HG03108 (cell line): ENCODE measurements at regions not wholly inside any gene's neighbourhood (a gene's known extent, or its start where the extent isn't known, plus 50 kb on each side); places are given as distances from the start of the nearest gene placed in this dataset.
"Not testable (repeated sequence)": the region's sequence is repeated elsewhere in the genome, so short reads cannot be mapped to it uniquely, and the experiment has no call there.

Experiments
- ATAC-seq: cut with Tn5 transposase; IDR thresholded peaks from one replicate; pipeline ENCODE4 v1.9.1; 2021; ENCODE audit warnings: moderate library complexity; ENCODE audit not compliant: unreplicated experiment

DNA sequence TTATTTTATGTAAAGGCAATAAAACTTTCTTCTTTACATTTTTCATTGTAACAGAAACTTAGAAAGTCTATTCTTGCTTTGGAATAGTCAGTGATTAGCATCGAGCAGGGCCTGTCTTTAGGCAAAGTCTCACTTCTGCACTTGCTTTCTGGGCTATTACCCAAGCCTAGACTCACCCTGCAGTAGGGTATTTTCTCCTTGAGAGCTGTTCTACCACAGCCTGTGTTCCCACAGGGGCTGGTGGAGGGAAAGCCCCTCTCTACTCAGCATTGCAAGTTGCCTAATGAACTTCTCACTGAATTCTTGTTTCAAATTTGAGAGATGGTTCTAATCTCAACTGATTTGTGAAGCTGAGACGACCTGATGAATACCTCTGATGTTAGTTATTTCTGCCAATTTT lies 111.7 kb upstream of the KLHL14 start:
- ATAC-seq: peak; percentile 81

DNA sequence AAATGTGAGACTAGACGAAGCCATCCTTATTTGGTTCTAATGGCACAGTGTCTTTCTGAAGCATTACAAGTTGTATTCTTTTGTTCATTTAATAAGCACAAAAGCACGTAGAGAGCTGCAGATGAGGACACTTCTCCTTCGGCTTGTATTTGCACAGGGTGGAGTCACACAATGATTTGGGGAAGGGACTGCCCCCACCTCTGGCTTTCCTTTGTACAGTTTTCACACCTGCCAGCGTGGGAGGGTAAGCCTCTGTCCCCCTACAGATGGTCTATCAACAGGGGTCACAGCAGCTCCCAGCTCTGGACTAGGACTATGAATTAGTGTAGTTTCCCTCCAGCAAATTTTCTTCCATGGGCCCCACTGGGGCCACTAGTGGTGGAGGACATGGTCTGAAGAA lies 108.2 kb upstream of the KLHL14 start:
- ATAC-seq: no peak

DNA sequence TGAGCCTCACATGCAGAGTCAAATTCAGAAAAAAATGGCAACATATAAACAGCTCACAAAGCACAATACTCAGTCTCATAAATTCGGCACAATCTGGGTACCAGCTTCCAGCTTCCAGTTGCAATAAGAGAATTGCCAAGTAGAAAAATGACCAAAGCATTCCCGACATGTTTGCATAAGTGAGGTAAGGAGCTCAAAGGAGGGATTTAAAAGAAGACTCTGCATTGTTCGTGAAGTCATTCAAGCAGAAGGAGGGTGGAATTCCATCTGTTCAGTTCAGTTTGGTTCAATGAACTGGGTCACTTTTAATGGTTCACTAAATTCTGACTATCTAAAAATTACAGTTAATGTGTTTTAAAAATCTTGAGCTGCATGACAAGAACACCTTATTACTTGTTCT lies 106.7 kb upstream of the KLHL14 start:
- no peak for ATAC-seq

DNA sequence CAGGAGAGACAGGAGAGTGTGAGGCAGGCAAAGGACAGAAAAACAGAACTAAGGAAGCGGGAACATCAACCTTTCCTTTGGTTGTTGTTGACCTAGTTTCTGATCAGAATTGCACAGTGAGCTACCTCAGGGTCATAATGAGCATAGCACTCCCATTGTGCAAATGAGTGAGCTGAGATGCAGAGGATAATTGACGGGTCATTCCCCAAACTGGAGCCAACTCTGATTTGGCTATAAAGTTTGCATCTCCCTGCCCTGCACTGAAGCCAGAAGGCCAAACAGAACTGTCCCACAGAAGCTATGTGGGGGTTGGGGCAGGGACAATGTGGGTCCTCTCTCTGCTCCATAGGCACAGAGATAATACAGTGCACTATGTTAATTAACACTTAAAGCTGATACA lies 105.6 kb upstream of the KLHL14 start:
- no peak for ATAC-seq

DNA sequence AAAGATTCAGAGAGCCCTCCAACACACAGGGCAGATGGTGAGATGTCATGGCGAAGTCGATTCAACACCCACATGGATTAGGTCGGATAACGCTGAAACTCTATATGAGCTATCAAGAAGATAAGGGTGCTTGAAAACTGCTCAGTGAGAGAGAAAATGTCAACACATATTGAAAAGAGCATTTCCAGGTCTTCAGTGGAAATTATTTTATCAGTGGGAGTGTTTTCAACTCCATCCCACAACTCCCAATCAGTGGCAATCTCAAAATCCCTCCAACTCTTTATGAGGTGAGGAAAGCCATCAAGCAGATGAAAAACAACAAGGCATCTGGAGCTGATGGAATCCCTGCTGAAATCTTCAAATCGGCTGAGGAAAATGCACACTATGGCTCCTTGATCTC lies 104.5 kb upstream of the KLHL14 start:
- no peak for ATAC-seq

DNA sequence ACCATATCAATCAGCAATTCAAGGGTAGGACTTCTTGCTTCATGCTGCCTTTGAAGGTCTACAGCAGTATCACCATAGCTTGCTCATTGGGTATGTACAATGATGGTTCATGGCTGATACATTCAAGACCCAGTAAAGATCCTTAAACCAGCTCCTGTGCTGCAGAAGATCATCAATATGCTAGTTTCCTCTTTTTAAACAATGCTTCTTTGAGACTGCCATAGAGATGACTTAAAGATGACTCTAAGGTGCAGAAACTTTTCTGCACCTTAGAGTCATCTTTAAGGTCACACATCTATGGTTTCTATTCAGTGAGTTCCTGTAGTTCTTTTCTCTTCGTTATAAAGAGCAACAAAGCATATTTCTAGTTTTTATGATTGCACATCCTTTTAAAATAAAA lies 102.8 kb upstream of the KLHL14 start:
- ATAC-seq: no peak

DNA sequence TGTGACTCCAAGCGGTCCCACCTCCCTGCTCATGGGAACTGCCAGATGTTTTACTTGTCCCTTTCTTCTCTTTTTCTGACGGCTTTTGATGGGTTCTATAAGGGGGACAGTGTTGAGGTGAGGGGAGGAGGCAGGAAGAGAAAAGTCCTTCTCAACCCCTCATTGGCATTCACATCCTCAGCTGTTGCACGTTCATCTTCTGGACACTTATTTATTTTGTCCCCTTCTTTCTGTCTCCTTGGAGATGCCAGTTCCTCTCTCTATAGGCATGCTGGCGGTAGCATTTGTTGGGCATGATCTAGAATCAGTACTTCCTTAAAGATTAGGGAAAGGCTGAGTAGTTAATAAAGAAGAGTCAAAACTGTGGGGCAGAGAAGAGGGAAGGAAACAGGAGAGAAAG lies 99.0 kb upstream of the KLHL14 start:
- no peak for ATAC-seq

DNA sequence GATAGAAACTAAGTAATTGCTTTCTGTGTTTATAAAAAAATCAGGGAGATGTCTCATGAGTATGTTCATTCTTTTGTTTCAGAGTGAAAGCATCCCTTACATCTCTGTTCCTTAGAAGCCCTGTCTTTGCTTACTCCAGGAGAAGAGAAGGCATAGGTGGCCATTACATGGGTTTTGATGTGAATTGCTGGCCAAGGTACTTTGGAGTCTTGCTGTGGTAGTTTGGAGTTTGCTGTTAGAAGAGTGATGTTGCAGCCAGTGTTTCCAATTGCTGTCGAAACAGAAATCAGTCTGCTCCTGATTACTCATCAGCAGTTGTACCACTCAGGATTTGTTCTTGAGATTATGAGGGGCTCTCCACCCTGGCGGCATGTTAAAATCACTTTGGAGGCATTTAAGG lies 97.8 kb upstream of the KLHL14 start:
- no peak for ATAC-seq

DNA sequence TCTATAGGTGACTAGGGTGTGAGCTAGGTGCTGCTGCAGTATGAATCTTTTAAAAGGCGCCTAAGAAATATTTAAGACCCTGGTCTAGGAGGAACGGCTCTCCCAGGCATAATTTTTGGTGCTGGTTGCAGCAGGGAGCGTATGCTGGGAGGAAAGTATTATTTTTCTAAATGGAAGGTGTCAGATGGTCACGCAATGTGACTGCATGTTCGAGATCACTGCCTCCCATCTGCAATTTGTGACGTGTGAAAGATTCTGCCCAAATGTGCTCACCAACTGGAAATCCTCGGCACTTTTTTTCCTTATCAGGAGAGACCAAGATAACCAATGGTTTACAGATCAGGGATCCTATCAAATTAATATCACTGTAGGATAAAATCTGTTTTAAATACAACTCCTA lies 95.6 kb upstream of the KLHL14 start:
- ATAC-seq: no peak

DNA sequence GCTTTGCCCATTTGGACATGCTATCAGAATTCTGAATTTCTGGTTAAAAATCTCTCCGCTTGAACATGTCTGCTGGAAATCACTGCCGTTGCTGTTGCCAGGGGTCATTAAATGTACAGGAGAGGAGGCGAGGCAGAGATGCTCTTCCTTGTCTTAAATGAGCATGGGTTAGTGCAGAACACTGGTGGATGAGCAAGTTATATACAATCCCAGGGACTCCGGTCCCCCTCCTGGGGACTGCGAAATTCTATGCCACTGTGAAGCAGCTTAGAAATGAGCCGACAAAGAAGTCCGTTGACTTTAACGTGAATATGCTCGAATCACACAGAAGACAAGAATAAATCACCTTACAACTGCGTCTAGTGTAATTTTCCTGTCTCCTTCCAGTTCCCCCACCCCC lies 95.1 kb upstream of the KLHL14 start:
- ATAC-seq: no peak

DNA sequence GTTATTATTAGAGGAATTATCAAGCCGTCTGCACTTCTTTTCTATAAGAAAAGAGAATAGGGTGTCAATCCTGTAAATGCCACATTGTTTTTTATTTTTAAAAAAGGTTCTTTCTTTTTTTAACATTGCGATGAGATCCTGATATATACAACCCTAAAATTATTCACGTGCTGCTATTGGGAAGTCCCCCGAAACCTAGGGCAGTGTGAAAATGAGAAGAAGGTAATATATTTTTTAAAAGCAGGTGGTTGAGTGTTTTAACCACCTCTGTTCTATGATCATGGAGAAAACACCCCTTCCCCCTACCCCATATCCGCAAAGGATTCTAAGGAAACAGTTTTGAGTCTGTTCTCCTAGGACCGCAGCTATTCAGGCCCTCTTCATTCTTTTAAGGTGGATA lies 94.5 kb upstream of the KLHL14 start:
- ATAC-seq: no peak

DNA sequence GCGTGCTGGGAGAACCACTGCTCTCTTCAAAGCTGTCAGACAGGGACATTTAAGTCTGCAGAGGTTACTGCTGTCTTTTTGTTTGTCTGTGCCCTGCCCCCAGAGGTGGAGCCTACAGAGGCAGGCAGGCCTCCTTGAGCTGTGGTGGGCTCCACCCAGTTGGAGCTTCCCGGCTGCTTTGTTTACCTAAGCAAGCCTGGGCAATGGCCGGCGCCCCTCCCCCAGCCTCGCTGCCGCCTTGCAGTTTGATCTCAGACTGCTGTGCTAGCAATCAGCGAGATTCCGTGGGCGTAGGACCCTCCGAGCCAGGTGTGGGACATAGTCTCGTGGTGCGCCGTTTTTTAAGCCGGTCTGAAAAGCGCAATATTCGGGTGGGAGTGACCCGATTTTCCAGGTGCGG lies 89.2 kb upstream of the KLHL14 start:
- ATAC-seq: not testable (repeated sequence)

DNA sequence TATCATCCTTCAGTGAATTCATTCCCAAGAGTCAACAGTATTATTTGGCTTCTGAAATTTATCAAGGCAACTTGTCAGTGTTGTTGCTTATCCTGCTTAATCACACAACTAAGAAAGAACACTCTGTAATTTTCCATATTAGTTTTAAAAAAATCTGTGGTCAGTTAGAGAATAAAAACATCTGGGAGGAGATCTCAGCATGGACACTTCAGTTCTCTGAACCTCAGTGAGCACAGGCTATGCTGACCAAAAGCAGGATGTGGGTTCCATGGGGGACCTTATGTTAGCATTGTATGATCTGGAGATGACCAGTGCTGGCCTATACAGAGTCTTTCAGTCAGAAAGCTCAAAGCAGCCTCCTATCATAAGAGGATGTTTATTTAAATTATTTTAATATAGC lies 79.1 kb upstream of the KLHL14 start:
- ATAC-seq: no peak

DNA sequence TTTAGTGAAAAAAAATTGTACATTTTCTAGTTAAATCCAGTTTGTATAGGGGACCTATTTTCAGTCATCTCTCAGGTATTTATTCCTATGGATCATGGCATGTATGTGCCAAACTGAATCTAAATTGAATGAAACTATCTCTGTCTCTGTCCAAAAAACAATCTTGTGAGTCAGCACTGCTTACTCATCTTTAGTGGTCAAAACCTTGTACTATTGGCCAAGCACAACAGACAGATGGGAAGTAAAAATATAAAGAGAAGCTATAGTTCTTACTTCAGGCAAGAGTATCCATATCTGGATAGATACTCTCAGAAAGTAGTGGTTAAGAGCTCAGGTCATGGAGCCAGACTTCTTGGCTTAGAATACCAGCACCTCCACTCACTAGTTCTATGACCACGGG lies 76.0 kb upstream of the KLHL14 start:
- ATAC-seq: no peak

DNA sequence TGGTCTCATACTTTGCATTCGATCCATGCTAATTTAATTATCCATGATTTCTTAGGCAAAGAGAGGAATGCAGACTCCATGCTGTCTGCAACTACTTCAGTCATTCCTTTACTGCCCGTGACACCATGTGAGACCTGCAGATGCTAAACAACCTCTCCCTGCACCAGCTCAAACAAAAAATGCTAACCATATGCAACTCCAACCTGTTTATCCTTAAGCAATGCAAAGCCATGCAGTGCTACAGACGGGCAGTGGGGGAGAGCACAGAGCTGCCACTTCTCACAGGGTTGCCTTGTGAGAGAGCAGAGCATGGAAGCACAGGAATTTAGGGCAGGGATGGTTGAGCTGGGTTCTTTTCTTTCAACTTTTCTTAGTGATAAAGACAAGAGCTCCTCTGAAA lies 74.9 kb upstream of the KLHL14 start:
- ATAC-seq: no peak

DNA sequence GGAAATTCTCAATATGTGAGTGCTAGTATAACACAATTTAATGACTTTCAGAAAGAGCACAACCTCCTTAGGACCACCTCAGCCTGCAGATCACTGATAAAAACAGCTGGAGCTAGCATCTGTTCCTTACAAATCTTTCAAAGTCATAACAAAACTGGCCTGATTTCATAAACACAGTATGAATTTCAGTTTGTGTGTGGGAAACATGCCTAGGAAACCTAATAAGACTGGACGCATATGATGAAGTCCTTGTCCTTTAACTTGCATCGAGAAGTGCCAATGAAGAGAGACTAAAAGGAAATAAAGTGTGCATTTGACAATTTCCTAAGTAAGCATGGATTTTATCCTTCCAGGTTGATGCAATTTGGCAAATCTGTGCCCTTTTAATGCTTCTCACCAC lies 74.1 kb upstream of the KLHL14 start:
- ATAC-seq: no peak

DNA sequence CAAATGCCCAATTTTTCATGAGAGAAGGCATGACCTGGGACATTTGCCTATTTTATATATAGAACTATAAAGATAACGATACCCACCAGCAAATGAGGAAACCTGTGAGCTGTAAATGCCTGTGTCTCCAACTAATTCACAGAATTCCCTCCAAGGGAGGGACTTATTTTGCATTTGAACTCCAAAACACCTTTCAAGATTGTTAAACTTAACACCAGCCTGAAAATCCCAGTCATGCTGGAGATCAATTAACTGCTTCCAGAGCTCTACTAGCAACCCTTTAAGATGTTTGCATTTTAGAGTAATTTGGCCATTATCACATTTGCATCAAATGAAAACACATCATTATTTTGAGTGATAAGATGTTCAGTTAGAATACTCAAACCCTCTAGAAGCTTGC lies 68.1 kb upstream of the KLHL14 start:
- no peak for ATAC-seq

DNA sequence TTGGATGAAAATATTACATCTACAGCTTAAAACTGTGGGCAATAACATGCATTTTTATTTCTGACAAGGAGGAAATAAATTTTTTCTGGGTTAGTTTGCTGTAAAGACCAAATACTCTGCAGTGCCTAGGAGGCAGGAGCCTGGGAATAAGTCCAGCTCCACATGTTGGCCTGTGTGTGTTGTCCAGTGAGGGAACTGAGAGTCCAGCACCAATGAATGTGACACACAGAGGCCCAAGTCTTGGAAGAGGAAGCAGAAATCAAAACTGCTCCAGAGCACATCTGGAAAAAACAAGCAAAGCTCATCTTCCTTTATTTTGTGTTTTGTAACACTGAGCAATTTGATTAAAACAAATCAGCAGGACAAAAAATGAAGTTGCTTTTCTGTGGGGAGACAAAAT lies 63.1 kb upstream of the KLHL14 start:
- ATAC-seq: no peak

DNA sequence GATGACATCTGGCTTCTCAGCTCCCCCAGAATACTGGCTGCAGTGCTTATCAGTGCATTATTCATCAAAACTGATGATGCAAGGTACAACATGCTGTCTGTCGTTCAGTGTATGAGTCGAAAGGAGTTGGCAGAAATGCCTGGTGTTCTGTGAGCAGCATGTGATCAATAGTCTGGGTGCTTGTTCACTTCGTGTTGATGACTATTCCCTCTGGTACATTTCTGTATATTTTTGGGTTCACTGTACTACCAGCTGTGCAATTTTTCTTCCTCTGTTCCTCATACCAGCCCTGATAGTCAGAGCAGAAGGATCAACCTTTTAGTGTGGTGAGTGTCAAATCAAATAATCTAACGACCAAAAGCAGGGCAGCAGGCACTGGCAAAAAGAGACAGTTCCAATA lies 59.0 kb upstream of the KLHL14 start:
- no peak for ATAC-seq

DNA sequence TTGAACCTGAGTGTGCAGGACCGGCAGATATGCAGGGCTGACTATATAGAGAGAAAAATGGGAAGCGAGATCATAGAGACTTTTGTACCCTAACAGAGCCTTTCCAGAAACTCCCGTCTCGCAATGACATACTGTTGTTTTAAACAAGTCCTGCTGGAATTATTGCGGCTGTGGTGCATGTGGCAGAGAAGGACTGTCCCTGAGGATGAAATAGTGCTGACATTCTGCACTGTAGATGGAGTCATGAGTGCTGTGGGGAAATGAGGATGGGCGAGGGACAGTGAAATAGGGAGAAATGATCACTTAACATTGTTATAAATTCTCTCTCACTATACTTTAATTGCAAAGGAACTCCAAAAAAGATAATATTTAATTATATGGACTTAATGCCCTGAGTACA lies 50.4 kb upstream of the KLHL14 start:
- ATAC-seq: no peak
